ENCODE measurements at regions not wholly inside any gene's neighbourhood (a gene's known extent, or its start where the extent isn't known, plus 50 kb on each side); places are given as distances from the start of the nearest gene placed in this dataset.

DNA sequence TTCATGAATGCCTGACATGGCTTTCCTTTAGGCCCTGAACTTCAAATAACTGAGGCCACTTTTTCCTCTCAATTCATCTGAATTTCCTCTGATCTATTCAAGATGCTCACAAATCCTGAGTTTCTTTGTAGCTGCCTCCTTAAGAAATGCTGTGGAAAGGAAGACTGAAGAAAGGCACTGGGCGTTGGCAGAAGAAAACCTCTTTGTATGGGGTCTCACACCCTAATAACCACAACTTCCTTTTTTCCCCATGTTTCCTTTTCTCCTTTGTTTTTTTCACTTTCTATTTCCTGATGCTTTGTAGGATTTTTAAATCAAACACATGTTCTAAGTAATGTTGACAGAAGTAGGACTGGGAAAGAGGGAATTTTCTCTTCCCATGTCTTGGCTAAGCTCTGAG, 447.4 kb downstream of the CMPK2 start:
- no peak for TF ChIP-seq PATZ1 (CRISPR knock-in tag; IDR thresholded peaks at IDR 0.05; ENCODE audit: borderline replicate concordance)
- TF ChIP-seq, protein P1, sequence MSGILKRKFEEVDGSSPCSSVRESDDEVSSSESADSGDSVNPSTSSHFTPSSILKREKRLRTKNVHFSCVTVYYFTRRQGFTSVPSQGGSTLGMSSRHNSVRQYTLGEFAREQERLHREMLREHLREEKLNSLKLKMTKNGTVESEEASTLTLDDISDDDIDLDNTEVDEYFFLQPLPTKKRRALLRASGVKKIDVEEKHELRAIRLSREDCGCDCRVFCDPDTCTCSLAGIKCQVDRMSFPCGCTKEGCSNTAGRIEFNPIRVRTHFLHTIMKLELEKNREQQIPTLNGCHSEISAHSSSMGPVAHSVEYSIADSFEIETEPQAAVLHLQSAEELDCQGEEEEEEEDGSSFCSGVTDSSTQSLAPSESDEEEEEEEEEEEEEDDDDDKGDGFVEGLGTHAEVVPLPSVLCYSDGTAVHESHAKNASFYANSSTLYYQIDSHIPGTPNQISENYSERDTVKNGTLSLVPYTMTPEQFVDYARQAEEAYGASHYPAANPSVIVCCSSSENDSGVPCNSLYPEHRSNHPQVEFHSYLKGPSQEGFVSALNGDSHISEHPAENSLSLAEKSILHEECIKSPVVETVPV (CRISPR knock-in tag; IDR thresholded peaks at IDR 0.05), result no peak

Measured in SK-N-SH treated with all-trans-retinoic acid at 6 μM for 48 hours (cell line).